ENCODE measurements at regions not wholly inside any gene's neighbourhood (a gene's known extent, or its start where the extent isn't known, plus 50 kb on each side); places are given as distances from the start of the nearest gene placed in this dataset.

GRCh38 chr2:220276741-220277444 lies 649.5 kb downstream of the SLC4A3 start:
- TF ChIP-seq POLR2A (IDR thresholded peaks at IDR 0.05), result no peak
- TF ChIP-seq CTCF (IDR thresholded peaks at IDR 0.05), result no peak
